Omental fat pad (tissue), 3 donors: ENCODE measurements at regions not wholly inside any gene's neighbourhood (a gene's known extent, or its start where the extent isn't known, plus 50 kb on each side); places are given as distances from the start of the nearest gene placed in this dataset.
"Not testable (repeated sequence)": the region's sequence is repeated elsewhere in the genome, so short reads cannot be mapped to it uniquely, and the experiment has no call there.

ENCODE experiments used
- ATAC-seq: fragments of 150-250 bp; one replicate; pipeline ENCODE4 v1.9.1; 2016; ENCODE audit warnings: mild to moderate bottlenecking, moderate library complexity; ENCODE audit not compliant: low FRiP score
- DNase-seq: peaks from one replicate; pipeline ENCODE4 v3.0.0-alpha.2; 2019; ENCODE audit warnings: low spot score
- CTCF ChIP-seq, 3 donors: fragments of 450-650 bp; IDR thresholded peaks; one replicate each; pipeline ENCODE4 v1.5.1; 2016 to 2017; ENCODE audit warnings: antibody characterized with exemption in 3 of 3, mild to moderate bottlenecking in 3 of 3, moderate library complexity in 2 of 3

GRCh38 chr6:27754408-27754782 lies 157.8 kb downstream of the OR2B2 start:
- ATAC-seq, result no peak
- no peak for TF ChIP-seq CTCF (IDR thresholded peaks at IDR 0.05)
- DNase-seq, result no peak

- peak; percentile 27 for DNase-seq
- ATAC-seq, result peak; percentile 70
- TF ChIP-seq CTCF (IDR thresholded peaks at IDR 0.05), result no peak
These were observed 158.4 kb downstream of the OR2B2 start for GRCh38 chr6:27753668-27754407.

GRCh38 chr6:27752038-27752885 lies 159.9 kb downstream of the OR2B2 start:
- TF ChIP-seq CTCF (IDR thresholded peaks at IDR 0.05), result no peak
- ATAC-seq, result peak; percentile 73
- no peak for DNase-seq

- no peak for TF ChIP-seq CTCF (IDR thresholded peaks at IDR 0.05)
- DNase-seq (no peak), ATAC-seq (no peak)
These were observed 163.5 kb downstream of the OR2B2 start for GRCh38 chr6:27748661-27749060.

- ATAC-seq (no peak), DNase-seq (no peak)
- TF ChIP-seq CTCF (IDR thresholded peaks at IDR 0.05), result no peak
These were observed 164.6 kb downstream of the OR2B2 start for GRCh38 chr6:27747637-27748036.

- not testable (repeated sequence) for ATAC-seq, DNase-seq
These were observed 165.3 kb downstream of the OR2B2 start for GRCh38 chr6:27746860-27747259.

GRCh38 chr6:27743787-27744186 lies 168.4 kb downstream of the OR2B2 start:
- TF ChIP-seq CTCF (IDR thresholded peaks at IDR 0.05), result no peak
- DNase-seq (no peak), ATAC-seq (no peak)
